Hepatic stellate cell (primary cell): ENCODE measurements at regions not wholly inside any gene's neighbourhood (a gene's known extent, or its start where the extent isn't known, plus 50 kb on each side); places are given as distances from the start of the nearest gene placed in this dataset.
"Not testable (repeated sequence)": the region's sequence is repeated elsewhere in the genome, so short reads cannot be mapped to it uniquely, and the experiment has no call there.

Source experiments
- DNase-seq: peaks from one replicate; pipeline ENCODE4 v3.0.0; 2011; ENCODE audit warnings: low spot score

DNA sequence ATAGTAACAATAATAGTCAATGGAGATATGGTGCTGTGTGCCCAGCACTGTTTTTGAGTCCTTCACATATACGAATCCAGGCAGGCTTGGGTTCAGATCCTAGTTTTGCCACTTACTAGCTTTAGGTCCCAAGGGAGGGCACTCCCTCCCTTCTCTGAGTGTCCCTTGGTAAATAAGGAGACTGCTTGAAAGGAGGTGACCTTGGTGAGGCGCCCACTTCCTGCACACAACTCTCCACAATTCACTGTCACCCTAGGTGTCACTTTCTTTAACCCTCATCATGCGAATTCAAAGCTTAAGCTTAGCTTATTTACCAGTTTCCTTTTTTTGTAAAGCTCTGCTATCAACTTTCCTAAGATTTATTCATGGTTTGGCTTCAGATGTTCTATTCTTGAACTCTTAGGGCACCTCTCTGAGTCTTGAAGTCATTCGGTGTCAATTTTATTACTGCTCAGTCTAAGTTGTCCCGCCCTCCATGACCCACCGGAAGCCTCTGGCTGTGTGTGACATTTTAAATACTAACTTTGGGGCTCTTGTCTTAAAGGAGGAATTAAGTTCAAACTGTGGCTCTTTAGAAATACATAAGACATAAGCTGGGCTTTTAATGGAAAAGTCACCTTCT is 170.7 kb upstream of the ZNF618 start:
- no peak for DNase-seq

GRCh38 chr9:113705928-113706519 is 170.1 kb upstream of the ZNF618 start:
- no peak for DNase-seq

DNA sequence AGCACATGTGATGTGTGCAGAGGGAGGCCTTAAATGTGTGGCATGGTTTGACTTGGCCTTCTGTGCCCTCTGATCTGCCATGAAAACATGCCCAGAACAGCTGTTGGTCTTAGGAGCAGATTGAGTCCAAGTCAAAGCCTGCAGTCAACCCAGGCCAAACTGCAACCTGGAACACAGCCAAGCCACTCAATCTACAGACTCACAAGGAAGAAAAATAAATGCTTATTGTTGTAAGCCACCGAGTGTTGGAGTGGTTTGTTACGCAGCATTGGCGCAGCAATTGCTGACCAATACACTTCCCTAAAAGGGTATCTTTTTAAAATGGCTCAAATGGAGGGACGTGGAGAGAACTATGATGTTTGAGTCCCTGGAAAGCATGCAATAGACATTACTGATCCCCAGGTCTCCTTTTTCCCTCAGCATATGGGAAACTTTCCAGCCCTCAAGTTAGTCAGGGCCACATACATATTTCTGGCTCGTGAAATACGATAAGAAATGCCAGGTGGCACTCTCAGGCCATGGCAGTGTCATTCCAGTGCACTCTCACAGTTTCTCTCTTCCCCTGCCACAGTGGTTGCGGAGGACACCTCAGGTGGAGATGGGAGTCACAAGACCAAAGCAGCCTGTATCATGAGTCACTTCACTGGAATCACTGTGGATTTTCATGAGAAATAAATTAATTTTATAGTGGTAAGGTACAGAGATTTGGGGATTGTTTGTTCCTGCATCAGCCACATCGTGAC is 168.0 kb upstream of the ZNF618 start:
- DNase-seq = no peak

GRCh38 chr9:113708821-113709713 is 167.0 kb upstream of the ZNF618 start:
- no peak for DNase-seq

- no peak for DNase-seq
Measured at GRCh38 chr9:113709721-113710120, 166.4 kb upstream of the ZNF618 start.

- no peak for DNase-seq
Measured at GRCh38 chr9:113711251-113711650, 164.9 kb upstream of the ZNF618 start.

DNA sequence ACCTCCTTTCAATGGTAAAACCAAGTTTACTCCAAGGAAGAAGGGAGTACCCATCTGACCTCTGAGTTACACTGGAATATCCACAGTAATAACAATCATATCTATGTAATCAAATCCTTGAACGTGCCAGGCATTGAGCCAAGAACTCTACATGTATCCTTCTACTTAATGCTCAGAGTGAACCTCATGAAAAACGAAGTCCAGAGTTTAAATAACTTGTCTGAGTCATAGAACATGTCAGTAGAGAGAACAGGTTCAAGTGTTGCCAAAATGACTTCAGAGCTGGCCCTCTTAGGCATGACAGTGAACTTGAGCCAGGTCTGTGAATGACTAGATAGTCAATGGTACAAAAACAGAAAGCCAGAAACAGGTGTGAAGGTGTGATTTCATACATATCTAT is 164.1 kb upstream of the ZNF618 start:
- DNase-seq = no peak

DNA sequence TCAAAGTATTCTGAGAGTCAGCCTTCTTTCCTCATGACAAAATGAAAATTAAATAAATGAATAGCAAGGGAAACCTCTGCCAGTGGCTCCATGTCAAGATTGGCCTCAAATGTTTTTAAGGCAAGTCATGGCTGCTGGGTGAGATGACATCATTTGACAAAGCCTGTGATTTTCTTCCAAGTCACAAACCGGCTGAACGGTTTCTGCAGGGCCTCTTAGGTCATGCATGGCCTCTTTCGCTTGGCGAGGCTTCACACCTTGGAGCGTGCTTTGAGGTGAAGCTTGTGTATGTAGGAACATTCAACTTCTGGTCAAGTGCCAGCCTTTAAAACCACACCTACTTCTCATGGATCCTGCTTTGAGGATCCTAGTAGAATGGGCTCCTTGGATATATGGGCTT is 161.0 kb upstream of the ZNF618 start:
- DNase-seq = peak; percentile 22

DNA sequence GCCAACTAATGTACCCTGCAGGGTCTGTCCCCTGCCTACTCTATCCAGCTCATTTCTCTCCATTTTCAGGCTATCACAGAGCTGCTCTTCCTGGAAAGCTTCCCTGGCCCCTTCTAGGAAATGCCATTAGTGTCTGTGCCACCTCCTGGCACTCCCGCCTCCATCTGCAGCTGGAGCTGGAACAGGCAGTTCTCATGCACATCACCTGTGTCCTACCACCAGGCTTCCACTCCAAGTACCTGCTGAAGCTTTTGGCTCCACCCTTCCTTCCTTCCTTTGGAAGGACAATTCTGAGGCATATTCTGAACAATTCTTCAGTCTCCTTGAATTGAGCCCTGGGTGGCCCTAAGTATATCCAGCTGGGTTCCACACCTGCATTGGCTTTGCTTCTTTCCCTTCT is 156.2 kb upstream of the ZNF618 start:
- no peak for DNase-seq

- DNase-seq = no peak
Measured at GRCh38 chr9:113720495-113720894, 155.6 kb upstream of the ZNF618 start.

DNA sequence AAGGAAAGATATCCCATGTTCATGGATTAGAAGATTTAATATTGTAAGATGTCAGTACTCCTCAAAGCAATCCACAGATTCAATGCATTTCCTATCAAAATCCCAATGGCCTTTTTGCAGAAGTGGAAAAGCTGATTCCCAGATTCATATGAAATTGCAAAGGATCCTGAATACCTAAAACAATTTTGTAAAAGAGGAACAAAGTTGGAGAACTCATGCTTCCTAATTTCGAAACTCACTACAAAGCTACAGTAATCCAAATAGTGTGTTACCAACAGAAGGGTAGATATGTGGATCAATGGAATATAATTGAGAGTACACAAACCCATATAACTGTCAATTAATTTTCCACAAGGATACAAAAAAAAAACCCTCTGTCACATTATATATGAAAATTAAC is 154.3 kb upstream of the ZNF618 start:
- DNase-seq = no peak

- no peak for DNase-seq
Measured at GRCh38 chr9:113724202-113724601, 151.9 kb upstream of the ZNF618 start.

- DNase-seq = no peak
Measured at GRCh38 chr9:113728989-113729388, 147.1 kb upstream of the ZNF618 start.

GRCh38 chr9:113734826-113735225 is 141.3 kb upstream of the ZNF618 start:
- DNase-seq = no peak

DNA sequence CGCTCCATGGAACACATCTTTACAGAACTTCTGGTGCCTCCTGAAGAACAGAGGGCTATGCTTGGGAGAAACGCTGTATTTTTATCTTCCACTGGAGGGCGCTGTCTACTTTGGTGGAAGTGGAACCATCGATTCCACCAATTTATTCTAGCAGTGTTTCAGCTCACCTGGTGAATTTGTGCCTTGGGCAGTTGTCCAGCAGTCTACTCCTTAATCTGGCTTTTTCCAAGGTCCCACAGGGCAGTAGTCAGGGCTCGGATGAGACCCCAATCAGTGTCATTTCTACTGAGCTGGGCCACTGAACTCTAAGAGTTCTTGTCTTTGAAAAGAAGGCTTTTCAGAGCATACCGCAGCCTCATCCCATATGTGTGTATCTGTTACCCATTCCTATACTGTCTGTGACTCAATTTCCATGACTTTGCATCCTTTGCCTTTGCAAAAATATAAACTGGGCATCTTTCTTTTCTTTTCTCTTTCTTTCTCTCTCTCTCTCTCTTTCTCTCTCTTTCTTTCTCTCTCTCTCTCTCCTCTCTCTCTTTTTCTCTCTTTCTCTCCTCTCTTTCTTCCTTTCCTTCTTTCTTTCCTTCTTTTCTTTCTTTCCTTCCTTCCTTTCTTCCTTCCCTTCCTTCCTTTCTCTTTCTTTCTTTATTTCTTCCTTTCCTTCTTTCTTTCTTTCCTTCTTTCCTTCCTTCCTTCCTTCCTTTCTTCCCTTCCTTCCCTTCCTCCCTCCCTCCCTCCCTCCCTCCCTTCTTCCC is 138.4 kb upstream of the ZNF618 start:
- peak; percentile 44 for DNase-seq

DNA sequence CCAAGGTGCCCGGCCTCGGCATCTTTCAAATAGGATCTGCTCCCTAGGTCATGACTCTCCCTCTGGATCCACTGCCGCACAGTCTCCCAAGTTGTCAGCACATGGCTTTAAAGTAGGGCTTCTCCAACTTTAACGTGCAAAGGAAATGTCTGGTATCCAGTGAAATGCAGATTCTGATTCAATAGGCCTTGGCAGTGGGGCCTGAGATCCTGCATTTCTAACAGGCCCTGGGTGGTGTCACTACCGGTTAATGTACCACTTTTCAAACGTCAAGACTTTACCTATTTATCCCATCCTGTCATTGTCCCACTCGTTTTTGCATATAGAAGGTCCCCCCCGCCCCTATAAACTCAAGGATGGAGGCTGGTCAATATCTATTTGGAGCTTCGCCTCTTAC is 137.6 kb upstream of the ZNF618 start:
- no peak for DNase-seq

DNA sequence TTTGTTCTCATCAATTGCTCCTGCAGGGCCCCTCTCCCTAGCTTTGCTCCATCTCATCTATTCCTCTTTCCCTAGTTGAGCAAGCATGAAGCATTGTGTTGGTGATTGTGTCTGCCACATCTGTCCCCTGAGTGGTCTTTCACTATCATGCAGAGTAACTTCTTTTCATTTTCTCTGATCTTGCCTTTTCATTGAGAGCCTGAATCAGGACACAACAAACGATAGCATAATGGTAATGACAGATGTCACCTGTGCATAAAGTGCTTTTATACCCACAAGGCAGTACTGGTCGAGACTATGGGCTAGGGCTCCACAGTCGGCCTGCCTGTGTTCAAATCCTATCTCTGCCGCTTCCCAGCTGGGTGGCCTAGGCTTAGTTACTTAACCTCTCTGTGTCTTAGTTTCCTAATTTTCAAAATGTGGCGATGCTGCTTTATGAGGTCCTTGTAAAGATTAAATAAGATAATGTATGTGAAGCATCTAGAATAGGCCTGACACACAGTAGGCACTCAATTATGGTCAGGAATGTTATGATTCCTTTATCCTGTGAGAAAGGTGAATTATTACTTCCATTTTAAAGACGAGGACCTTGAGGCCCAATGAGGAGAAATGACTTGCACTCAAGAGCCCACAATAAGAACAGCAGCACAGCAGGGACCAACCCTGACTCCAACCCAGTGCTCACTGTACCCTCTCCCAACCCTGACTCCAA is 137.1 kb upstream of the ZNF618 start:
- DNase-seq = no peak

- DNase-seq = not testable (repeated sequence)
Measured at GRCh38 chr9:113739605-113740507, 136.3 kb upstream of the ZNF618 start.

DNA sequence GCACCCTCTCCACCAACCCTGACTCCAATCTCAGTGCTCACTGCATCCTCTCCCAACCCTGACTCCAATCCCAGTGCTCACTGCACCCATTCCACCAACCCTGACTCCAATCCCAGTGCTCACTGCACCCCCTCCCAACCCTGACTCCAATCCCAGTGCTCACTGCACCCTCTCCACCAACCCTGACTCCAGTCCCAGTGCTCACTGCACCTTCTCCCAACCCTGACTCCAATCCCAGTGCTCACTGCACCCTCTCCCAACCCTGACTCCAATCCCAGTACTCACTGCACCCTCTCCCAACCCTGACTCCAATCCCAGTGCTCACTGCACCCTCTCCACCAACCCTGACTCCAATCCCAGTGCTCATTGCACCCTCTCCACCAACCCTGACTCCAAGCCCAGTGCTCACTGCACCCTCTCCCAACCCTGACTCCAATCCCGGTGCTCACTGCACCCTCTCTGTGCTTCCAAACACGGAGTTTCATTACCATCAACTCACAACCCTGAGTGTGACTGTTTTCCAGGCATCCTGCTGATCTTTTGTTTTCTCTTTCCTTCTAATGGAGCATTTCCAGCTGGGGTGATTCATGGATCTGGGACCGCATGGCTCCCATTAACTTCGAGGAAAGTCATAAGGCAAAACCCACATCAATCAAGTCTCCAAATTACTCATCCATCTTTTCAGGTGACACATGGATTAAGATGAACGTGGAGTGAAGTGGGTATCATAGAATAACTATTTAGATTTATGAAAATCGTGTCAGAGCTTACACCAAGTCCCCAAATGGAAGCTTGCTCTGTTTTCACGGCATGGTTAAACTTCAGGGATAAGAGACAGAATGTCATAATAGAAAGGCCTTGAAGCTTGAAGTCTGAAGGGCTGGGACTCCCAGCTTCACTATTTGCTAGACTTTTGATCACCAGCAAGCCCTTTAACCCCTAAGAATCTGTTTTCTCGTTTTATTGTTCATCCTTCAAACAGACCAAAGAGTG is 135.3 kb upstream of the ZNF618 start:
- peak; percentile 60 for DNase-seq
